ACC112 (cell line): ENCODE measurements at regions not wholly inside any gene's neighbourhood (a gene's known extent, or its start where the extent isn't known, plus 50 kb on each side); places are given as distances from the start of the nearest gene placed in this dataset.
A peak's percentile ranks its signal among the peaks of the same experiment; 100 is the strongest.
"Not testable (repeated sequence)": the region's sequence is repeated elsewhere in the genome, so short reads cannot be mapped to it uniquely, and the experiment has no call there.

Source experiments
- H2AFZ ChIP-seq: fragments of 200-600 bp; sonication (generic); one replicate; pipeline ENCODE4 v1.6.0; 2017; ENCODE audit warnings: antibody characterized with exemption, low read length; ENCODE audit not compliant: unreplicated experiment
- H3K27ac ChIP-seq: fragments of 200-600 bp; sonication (generic); 2 replicates; pipeline ENCODE4 v1.5.1; 2014; ENCODE audit warnings: low read depth, mild to moderate bottlenecking, antibody characterized with exemption, low read length, moderate library complexity
- H3K27me3 ChIP-seq: fragments of 200-600 bp; sonication (generic); 2 replicates; pipeline ENCODE4 v1.6.1; 2014; ENCODE audit warnings: mild to moderate bottlenecking, antibody characterized with exemption, low read length, moderate library complexity, mixed read lengths; ENCODE audit not compliant: insufficient read depth
- H3K36me3 ChIP-seq: fragments of 200-600 bp; sonication (generic); 2 replicates; pipeline ENCODE4 v1.6.1; 2016; ENCODE audit warnings: mild to moderate bottlenecking, antibody characterized with exemption, low read length, moderate library complexity, mixed read lengths; ENCODE audit not compliant: insufficient read depth
- H3K4me1 ChIP-seq: fragments of 200-600 bp; sonication (generic); one replicate; pipeline ENCODE4 v1.6.1; 2016; ENCODE audit warnings: low read length, mixed read lengths; ENCODE audit not compliant: insufficient read depth, unreplicated experiment, control insufficient read depth
- H3K4me3 ChIP-seq: fragments of 200-600 bp; sonication (generic); 2 replicates; pipeline ENCODE4 v1.5.1; 2014; ENCODE audit warnings: mild to moderate bottlenecking, low read depth, low read length
- H3K79me2 ChIP-seq: fragments of 200-600 bp; sonication (generic); one replicate; pipeline ENCODE4 v1.6.0; 2016; ENCODE audit warnings: low read length; ENCODE audit not compliant: control insufficient read depth, unreplicated experiment, insufficient read depth

GRCh38 chr7:112981966-112982365, 104.7 kb downstream of the GPR85 start:
- H3K79me2 ChIP-seq = no peaks in the 10 kb centered on the region
- H2AFZ ChIP-seq = peak overlapping the region; percentile 1
- no peaks in the 10 kb centered on the region for H3K36me3 ChIP-seq
- no peaks in the 10 kb centered on the region for H3K27me3 ChIP-seq
- peaks cover 30% of the 10 kb centered on the region for H3K4me1 ChIP-seq
- no peak overlapping the region for H3K27ac ChIP-seq
- H3K4me3 ChIP-seq = no peak overlapping the region

- not testable (repeated sequence) for H3K27ac ChIP-seq, H3K79me2 ChIP-seq, H2AFZ ChIP-seq, H3K27me3 ChIP-seq, H3K4me3 ChIP-seq, H3K36me3 ChIP-seq
- H3K4me1 ChIP-seq = peaks cover 12% of the 10 kb centered on the region
Observed at GRCh38 chr7:112979055-112979454, 107.6 kb downstream of the GPR85 start.

- H2AFZ ChIP-seq, H3K27ac ChIP-seq, H3K79me2 ChIP-seq, H3K36me3 ChIP-seq, H3K4me3 ChIP-seq, H3K27me3 ChIP-seq: not testable (repeated sequence)
- H3K4me1 ChIP-seq = peaks cover 14% of the 10 kb centered on the region
Observed at GRCh38 chr7:112977244-112977955, 109.2 kb downstream of the GPR85 start.

- no peaks in the 10 kb centered on the region for H3K79me2 ChIP-seq
- H3K27ac ChIP-seq = no peak overlapping the region
- no peaks in the 10 kb centered on the region for H3K27me3 ChIP-seq
- H3K4me3 ChIP-seq = no peak overlapping the region
- no peak overlapping the region for H2AFZ ChIP-seq
- H3K4me1 ChIP-seq = peaks cover 10% of the 10 kb centered on the region
- H3K36me3 ChIP-seq = no peaks in the 10 kb centered on the region
Observed at GRCh38 chr7:112970771-112971170, 115.9 kb downstream of the GPR85 start.

GRCh38 chr7:112969946-112970345, 116.7 kb downstream of the GPR85 start:
- Histone ChIP-seq H3K36me3 (no peaks in the 10 kb centered on the region), H3K4me1 (peaks cover 13% of the 10 kb centered on the region), H3K79me2 (no peaks in the 10 kb centered on the region), H3K4me3 (no peak overlapping the region), H2AFZ (no peak overlapping the region), H3K27me3 (no peaks in the 10 kb centered on the region), H3K27ac (no peak overlapping the region)

GRCh38 chr7:112965506-112965905, 121.1 kb downstream of the GPR85 start:
- H3K4me1 ChIP-seq = peaks cover 5% of the 10 kb centered on the region
- H3K4me3 ChIP-seq = no peak overlapping the region
- H2AFZ ChIP-seq = no peak overlapping the region
- no peaks in the 10 kb centered on the region; the same call in 1 of the 2 replicates for H3K36me3 ChIP-seq
- no peaks in the 10 kb centered on the region for H3K79me2 ChIP-seq
- H3K27ac ChIP-seq = no peak overlapping the region
- no peaks in the 10 kb centered on the region for H3K27me3 ChIP-seq

GRCh38 chr7:112963634-112964033, 123.0 kb downstream of the GPR85 start:
- H3K36me3 ChIP-seq = no peaks in the 10 kb centered on the region; the same call in 1 of the 2 replicates
- H3K79me2 ChIP-seq = no peaks in the 10 kb centered on the region
- H3K27ac ChIP-seq = no peak overlapping the region
- H3K4me1 ChIP-seq = peaks cover 5% of the 10 kb centered on the region
- H2AFZ ChIP-seq = no peak overlapping the region
- H3K27me3 ChIP-seq = no peaks in the 10 kb centered on the region
- H3K4me3 ChIP-seq = no peak overlapping the region

- no peak overlapping the region for H3K4me3 ChIP-seq
- no peak overlapping the region for H2AFZ ChIP-seq
- H3K27me3 ChIP-seq = no peaks in the 10 kb centered on the region
- H3K36me3 ChIP-seq = no peaks in the 10 kb centered on the region; the same call in 1 of the 2 replicates
- no peaks in the 10 kb centered on the region for H3K79me2 ChIP-seq
- H3K4me1 ChIP-seq = peaks cover 5% of the 10 kb centered on the region
- H3K27ac ChIP-seq = no peak overlapping the region
Observed at GRCh38 chr7:112962815-112963214, 123.8 kb downstream of the GPR85 start.

GRCh38 chr7:112959276-112959675, 127.4 kb downstream of the GPR85 start:
- no peaks in the 10 kb centered on the region for H3K4me1 ChIP-seq
- H3K27me3 ChIP-seq = no peaks in the 10 kb centered on the region
- H3K27ac ChIP-seq = no peak overlapping the region
- no peak overlapping the region for H3K4me3 ChIP-seq
- H3K36me3 ChIP-seq = no peaks in the 10 kb centered on the region; the same call in 1 of the 2 replicates
- no peaks in the 10 kb centered on the region for H3K79me2 ChIP-seq
- H2AFZ ChIP-seq = no peak overlapping the region

- no peaks in the 10 kb centered on the region for H3K79me2 ChIP-seq
- H3K4me3 ChIP-seq = no peak overlapping the region
- no peaks in the 10 kb centered on the region for H3K27me3 ChIP-seq
- no peak overlapping the region for H3K27ac ChIP-seq
- no peaks in the 10 kb centered on the region for H3K4me1 ChIP-seq
- H3K36me3 ChIP-seq = no peaks in the 10 kb centered on the region; the same call in 1 of the 2 replicates
- H2AFZ ChIP-seq = no peak overlapping the region
Observed at GRCh38 chr7:112958775-112959174, 127.9 kb downstream of the GPR85 start.

GRCh38 chr7:112957901-112958300, 128.7 kb downstream of the GPR85 start:
- Histone ChIP-seq H3K27me3 (no peaks in the 10 kb centered on the region), H3K4me1 (no peaks in the 10 kb centered on the region), H3K79me2 (no peaks in the 10 kb centered on the region), H3K4me3 (no peak overlapping the region), H3K27ac (no peak overlapping the region), H3K36me3 (no peaks in the 10 kb centered on the region; the same call in 1 of the 2 replicates), H2AFZ (no peak overlapping the region)
